SIG-M5 treated with dmso at 0.1 percent for 504 hours (cell line): ENCODE measurements at regions not wholly inside any gene's neighbourhood (a gene's known extent, or its start where the extent isn't known, plus 50 kb on each side); places are given as distances from the start of the nearest gene placed in this dataset.

Experiments
- DNase-seq: peaks from one replicate; lab custom pipeline; 2025; ENCODE audit not compliant: unreplicated experiment; lab: John Stamatoyannopoulos, UW

GRCh38 chr4:18077808-18078207, 56.3 kb upstream of the LCORL start:
- no peak for DNase-seq

GRCh38 chr4:18075823-18076433, 54.4 kb upstream of the LCORL start:
- no peak for DNase-seq

GRCh38 chr4:18071894-18072293, 50.3 kb upstream of the LCORL start:
- DNase-seq: no peak
